HUES6 (cell line): ENCODE measurements at regions not wholly inside any gene's neighbourhood (a gene's known extent, or its start where the extent isn't known, plus 50 kb on each side); places are given as distances from the start of the nearest gene placed in this dataset.
"Not testable (repeated sequence)": the region's sequence is repeated elsewhere in the genome, so short reads cannot be mapped to it uniquely, and the experiment has no call there.

ENCODE experiments used
- H3K27ac ChIP-seq: 2 replicates; pipeline ENCODE4 v1.7.0; 2013; ENCODE audit warnings: low read depth, mild to moderate bottlenecking, low read length, inconsistent platforms
- H3K27me3 ChIP-seq: 2 replicates; pipeline ENCODE4 v1.6.1; 2013; ENCODE audit warnings: low read length; ENCODE audit not compliant: control insufficient read depth, insufficient read depth
- H3K36me3 ChIP-seq: 2 replicates; pipeline ENCODE4 v1.6.1; 2013; ENCODE audit warnings: low read length; ENCODE audit not compliant: control insufficient read depth, insufficient read depth
- H3K4me1 ChIP-seq: 2 replicates; pipeline ENCODE4 v1.6.1; 2013; ENCODE audit warnings: low read length; ENCODE audit not compliant: control insufficient read depth, insufficient read depth
- H3K4me3 ChIP-seq: 2 replicates; pipeline ENCODE4 v1.5.1; 2013; ENCODE audit warnings: low read depth, low read length
- H3K9ac ChIP-seq: one replicate; pipeline ENCODE4 v1.6.1; 2013; ENCODE audit warnings: mild to moderate bottlenecking, low read length
- H3K9me3 ChIP-seq: 2 replicates; pipeline ENCODE4 v1.6.1; 2013; ENCODE audit warnings: low read depth, low read length; ENCODE audit not compliant: control insufficient read depth, insufficient read depth

GRCh38 chr15:77883012-77883411 lies 194.5 kb downstream of the TBC1D2B start:
- not testable (repeated sequence) for H3K27ac ChIP-seq, H3K4me1 ChIP-seq, H3K9ac ChIP-seq, H3K36me3 ChIP-seq, H3K27me3 ChIP-seq, H3K4me3 ChIP-seq, H3K9me3 ChIP-seq

GRCh38 chr15:77881950-77882349 lies 195.6 kb downstream of the TBC1D2B start:
- Histone ChIP-seq H3K36me3 (no peaks in the 10 kb centered on the region), H3K27me3 (no peaks in the 10 kb centered on the region), H3K9me3 (no peaks in the 10 kb centered on the region), H3K27ac (no peak overlapping the region), H3K4me3 (no peak overlapping the region), H3K9ac (no peak overlapping the region), H3K4me1 (peaks cover 4% of the 10 kb centered on the region; the same call in 1 of the 2 replicates)

GRCh38 chr15:77881535-77881934 lies 196.0 kb downstream of the TBC1D2B start:
- H3K36me3 ChIP-seq, H3K4me3 ChIP-seq, H3K27me3 ChIP-seq, H3K9me3 ChIP-seq, H3K4me1 ChIP-seq, H3K27ac ChIP-seq, H3K9ac ChIP-seq: not testable (repeated sequence)

GRCh38 chr15:77879466-77879865 lies 198.0 kb downstream of the TBC1D2B start:
- not testable (repeated sequence) for H3K4me1 ChIP-seq, H3K9ac ChIP-seq, H3K36me3 ChIP-seq, H3K27ac ChIP-seq, H3K27me3 ChIP-seq, H3K4me3 ChIP-seq, H3K9me3 ChIP-seq

- no peaks in the 10 kb centered on the region for H3K27me3 ChIP-seq
- no peak overlapping the region for H3K27ac ChIP-seq
- H3K9ac ChIP-seq = no peak overlapping the region
- H3K9me3 ChIP-seq = no peaks in the 10 kb centered on the region
- H3K36me3 ChIP-seq = no peaks in the 10 kb centered on the region
- no peak overlapping the region for H3K4me3 ChIP-seq
- H3K4me1 ChIP-seq = no peaks in the 10 kb centered on the region
Observed at GRCh38 chr15:77877869-77878577, 199.5 kb downstream of the TBC1D2B start.

- not testable (repeated sequence) for H3K27ac ChIP-seq, H3K36me3 ChIP-seq, H3K27me3 ChIP-seq, H3K4me1 ChIP-seq, H3K9me3 ChIP-seq, H3K4me3 ChIP-seq, H3K9ac ChIP-seq
Observed at GRCh38 chr15:77876107-77876820, 201.2 kb downstream of the TBC1D2B start.

GRCh38 chr15:77875066-77875721 lies 202.3 kb downstream of the TBC1D2B start:
- not testable (repeated sequence) for H3K9me3 ChIP-seq, H3K4me1 ChIP-seq, H3K27ac ChIP-seq, H3K36me3 ChIP-seq, H3K9ac ChIP-seq, H3K4me3 ChIP-seq, H3K27me3 ChIP-seq

- Histone ChIP-seq H3K9me3 (no peaks in the 10 kb centered on the region), H3K4me3 (no peak overlapping the region), H3K27ac (no peak overlapping the region), H3K36me3 (no peaks in the 10 kb centered on the region), H3K27me3 (no peaks in the 10 kb centered on the region), H3K9ac (no peak overlapping the region), H3K4me1 (peaks cover 6% of the 10 kb centered on the region; the same call in 1 of the 2 replicates)
Observed at GRCh38 chr15:77874063-77874462, 203.4 kb downstream of the TBC1D2B start.

GRCh38 chr15:77872521-77873425 lies 204.7 kb downstream of the TBC1D2B start:
- H3K27me3 ChIP-seq, H3K27ac ChIP-seq, H3K36me3 ChIP-seq, H3K4me1 ChIP-seq, H3K4me3 ChIP-seq, H3K9me3 ChIP-seq, H3K9ac ChIP-seq: not testable (repeated sequence)

- no peak overlapping the region for H3K27ac ChIP-seq
- no peak overlapping the region for H3K4me3 ChIP-seq
- no peaks in the 10 kb centered on the region for H3K9me3 ChIP-seq
- no peak overlapping the region for H3K9ac ChIP-seq
- H3K36me3 ChIP-seq = no peaks in the 10 kb centered on the region
- peaks cover 8% of the 10 kb centered on the region; the same call in 1 of the 2 replicates for H3K4me1 ChIP-seq
- H3K27me3 ChIP-seq = no peaks in the 10 kb centered on the region
Observed at GRCh38 chr15:77871852-77872371, 205.6 kb downstream of the TBC1D2B start.
